ENCODE measurements at regions not wholly inside any gene's neighbourhood (a gene's known extent, or its start where the extent isn't known, plus 50 kb on each side); places are given as distances from the start of the nearest gene placed in this dataset.

DNA sequence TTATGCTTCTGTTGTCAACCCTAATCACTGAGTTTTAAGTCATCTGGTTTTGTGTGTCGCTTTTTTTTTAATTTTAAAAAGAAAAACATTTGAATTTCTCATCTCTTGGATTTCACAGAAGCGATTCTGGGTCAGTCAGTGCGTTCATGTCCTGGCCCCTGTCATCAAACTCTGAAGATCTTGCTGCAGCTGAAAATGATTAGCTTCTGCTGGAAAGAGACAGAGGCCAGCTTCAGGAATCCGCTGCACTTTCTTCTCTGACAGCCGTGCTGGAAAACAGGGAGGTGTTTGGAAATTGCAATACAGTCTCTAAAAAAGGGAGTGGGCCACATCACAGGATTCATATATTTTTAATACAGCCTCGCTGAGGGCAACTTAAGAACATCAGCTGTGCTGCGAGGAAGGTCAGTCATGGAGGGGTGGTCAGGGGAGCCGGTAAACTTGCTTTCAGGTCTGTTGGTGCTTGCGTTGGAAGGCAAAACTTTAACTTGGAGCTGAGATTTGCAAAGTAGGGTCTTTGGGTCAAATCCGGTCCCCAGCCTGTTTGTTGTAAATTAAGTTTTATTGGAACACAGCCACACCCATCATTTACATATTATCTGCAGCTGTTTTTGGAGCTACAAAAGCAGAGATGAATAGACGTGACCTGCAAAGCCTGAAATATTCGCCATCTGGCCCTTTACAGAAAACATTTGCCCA lies 190.8 kb downstream of the AACS start:
- Histone ChIP-seq H3K4me3 (no peak overlapping the region), H3K36me3 (replicated peaks in 1 of 2) (no peaks in the 10 kb centered on the region), H3K27me3 (no peaks in the 10 kb centered on the region), H3K27ac (no peak overlapping the region), H3K4me1 (replicated peaks in 1 of 2) (no peaks in the 10 kb centered on the region), H3K9me3 (replicated peaks in 1 of 3) (no peaks in the 10 kb centered on the region)
- intact Hi-C loops (cut with DNase I) = no loop called here
- WGBS, 4 donors = 53 to 66% (median 61%) methylated on average over 12 of the region's 12 CpGs
- no peak for DNase-seq
- TF ChIP-seq, protein P1, sequence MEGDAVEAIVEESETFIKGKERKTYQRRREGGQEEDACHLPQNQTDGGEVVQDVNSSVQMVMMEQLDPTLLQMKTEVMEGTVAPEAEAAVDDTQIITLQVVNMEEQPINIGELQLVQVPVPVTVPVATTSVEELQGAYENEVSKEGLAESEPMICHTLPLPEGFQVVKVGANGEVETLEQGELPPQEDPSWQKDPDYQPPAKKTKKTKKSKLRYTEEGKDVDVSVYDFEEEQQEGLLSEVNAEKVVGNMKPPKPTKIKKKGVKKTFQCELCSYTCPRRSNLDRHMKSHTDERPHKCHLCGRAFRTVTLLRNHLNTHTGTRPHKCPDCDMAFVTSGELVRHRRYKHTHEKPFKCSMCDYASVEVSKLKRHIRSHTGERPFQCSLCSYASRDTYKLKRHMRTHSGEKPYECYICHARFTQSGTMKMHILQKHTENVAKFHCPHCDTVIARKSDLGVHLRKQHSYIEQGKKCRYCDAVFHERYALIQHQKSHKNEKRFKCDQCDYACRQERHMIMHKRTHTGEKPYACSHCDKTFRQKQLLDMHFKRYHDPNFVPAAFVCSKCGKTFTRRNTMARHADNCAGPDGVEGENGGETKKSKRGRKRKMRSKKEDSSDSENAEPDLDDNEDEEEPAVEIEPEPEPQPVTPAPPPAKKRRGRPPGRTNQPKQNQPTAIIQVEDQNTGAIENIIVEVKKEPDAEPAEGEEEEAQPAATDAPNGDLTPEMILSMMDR (IDR thresholded peaks at IDR 0.05) = no peak
- TF ChIP-seq POLR2A (IDR thresholded peaks at IDR 0.05) = no peak

DNA sequence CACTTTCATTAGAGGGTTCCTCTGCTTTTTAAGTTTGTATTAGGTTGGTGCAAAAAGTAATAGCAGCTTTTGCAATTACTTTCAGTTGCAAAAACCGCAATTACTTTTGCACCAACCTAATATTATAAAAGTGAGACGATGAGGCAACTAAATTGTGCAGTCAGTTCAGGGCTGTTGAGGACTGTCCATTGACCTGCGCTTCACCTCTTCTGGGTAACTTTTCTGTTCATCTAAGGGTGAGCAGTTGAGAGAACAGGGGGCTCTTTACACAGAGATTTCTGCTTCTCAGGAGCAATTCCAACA lies 191.3 kb downstream of the AACS start:
- H3K27me3 ChIP-seq = no peaks in the 10 kb centered on the region
- WGBS, 4 donors = 61 to 75% (median 69%) methylated on average over 3 of the region's 3 CpGs
- intact Hi-C loops (cut with DNase I) = no loop called here
- H3K36me3 ChIP-seq (replicated peaks in 1 of 2) = no peaks in the 10 kb centered on the region
- no peak for DNase-seq
- no peak for TF ChIP-seq POLR2A (IDR thresholded peaks at IDR 0.05)
- TF ChIP-seq, protein P1 (IDR thresholded peaks at IDR 0.05) = no peak
- H3K4me3 ChIP-seq = no peak overlapping the region
- H3K9me3 ChIP-seq (replicated peaks in 1 of 3) = no peaks in the 10 kb centered on the region
- H3K4me1 ChIP-seq (replicated peaks in 1 of 2) = no peaks in the 10 kb centered on the region
- H3K27ac ChIP-seq = no peak overlapping the region

DNA sequence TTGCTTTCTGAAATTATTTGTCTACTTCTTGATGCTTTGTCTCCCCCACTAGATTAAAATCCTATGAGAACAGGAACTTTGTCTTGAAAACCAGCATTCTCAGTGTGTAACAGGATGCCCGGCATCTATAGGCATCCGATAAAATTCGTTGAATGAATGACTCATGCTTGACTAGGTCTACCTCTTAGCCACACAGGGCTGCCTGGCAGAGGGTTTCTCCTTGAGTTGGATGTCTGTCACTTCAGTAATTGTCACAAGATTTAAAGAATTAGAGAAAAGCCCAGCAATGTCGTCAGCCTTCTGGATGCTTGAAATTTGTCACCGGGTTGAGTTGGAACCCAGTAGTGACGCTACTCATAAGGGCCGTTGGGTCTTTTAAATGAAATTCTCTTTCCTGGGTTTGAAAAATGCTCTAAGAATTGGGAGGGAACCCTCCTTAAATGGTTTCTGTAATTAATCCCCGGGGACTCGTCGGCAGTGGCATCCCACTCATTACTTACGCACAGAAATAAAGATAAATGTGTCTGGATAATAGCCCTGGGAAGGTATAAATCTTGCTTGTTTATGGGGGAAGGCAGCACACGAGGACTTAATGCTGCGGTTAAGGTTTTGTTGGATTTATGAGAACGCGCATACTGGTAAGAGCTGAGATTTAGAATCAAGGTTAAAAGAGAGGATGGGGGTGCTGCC lies 194.1 kb downstream of the AACS start:
- intact Hi-C loops (cut with DNase I) = no loop called here
- Histone ChIP-seq H3K27me3 (no peaks in the 10 kb centered on the region), H3K27ac (no peak overlapping the region), H3K4me1 (replicated peaks in 1 of 2) (no peaks in the 10 kb centered on the region), H3K4me3 (no peak overlapping the region), H3K36me3 (replicated peaks in 1 of 2) (no peaks in the 10 kb centered on the region), H3K9me3 (replicated peaks in 1 of 3) (no peaks in the 10 kb centered on the region)
- 38 to 50% (median 44%) methylated on average over 15 of the region's 15 CpGs for WGBS, 4 donors
- TF ChIP-seq, protein P1 (IDR thresholded peaks at IDR 0.05) = no peak
- TF ChIP-seq POLR2A (IDR thresholded peaks at IDR 0.05) = no peak
- DNase-seq = no peak

DNA sequence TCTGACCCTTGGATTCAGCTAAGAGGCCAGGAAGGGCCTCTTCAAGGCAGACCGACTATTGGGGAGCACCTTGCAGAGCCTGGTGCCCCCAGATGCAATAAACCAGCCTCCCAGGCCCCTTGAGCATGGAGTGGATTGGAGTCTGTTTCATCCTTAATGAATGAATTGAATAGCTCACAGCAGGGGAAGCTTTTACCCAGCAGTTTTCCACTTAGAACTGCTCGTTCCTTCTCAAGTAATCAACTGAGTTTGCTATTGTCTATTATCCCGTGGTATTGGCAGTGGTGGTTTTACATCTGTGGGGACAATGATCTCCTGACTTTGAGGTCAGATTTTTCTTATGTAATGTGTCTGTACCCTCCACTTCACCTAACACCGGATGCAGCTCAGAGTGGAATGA lies 197.6 kb downstream of the AACS start:
- Histone ChIP-seq H3K9me3 (replicated peaks in 1 of 3) (no peaks in the 10 kb centered on the region), H3K27ac (no peak overlapping the region), H3K36me3 (replicated peaks in 1 of 2) (no peaks in the 10 kb centered on the region), H3K4me1 (replicated peaks in 1 of 2) (no peaks in the 10 kb centered on the region), H3K27me3 (no peaks in the 10 kb centered on the region), H3K4me3 (no peak overlapping the region)
- intact Hi-C loops (cut with DNase I) = no loop called here
- no peak for DNase-seq
- no peak for TF ChIP-seq POLR2A (IDR thresholded peaks at IDR 0.05)
- TF ChIP-seq, protein P1 (IDR thresholded peaks at IDR 0.05) = no peak
- 39 to 62% (median 52%) methylated on average over 4 of the region's 4 CpGs for WGBS, 4 donors

Measured in adrenal gland (tissue), 9 donors.